ENCODE measurements at regions not wholly inside any gene's neighbourhood (a gene's known extent, or its start where the extent isn't known, plus 50 kb on each side); places are given as distances from the start of the nearest gene placed in this dataset. TPM values are rescaled to one million over a fixed set of nuclear protein-coding genes. Genes with fewer than 3 reads are reported as not detected.

Small RNA genes lying in the stretch of these regions (small RNA-seq; reads per million reads assigned to genes)
- gene AC092670.1 (ENCODE audit: insufficient read length, low read depth, low replicate concordance) = not detected
- not detected for gene RNU6-1054P (ENCODE audit: insufficient read length, low read depth, low replicate concordance)

Measured in B cell (primary cell).